ENCODE measurements at regions not wholly inside any gene's neighbourhood (a gene's known extent, or its start where the extent isn't known, plus 50 kb on each side); places are given as distances from the start of the nearest gene placed in this dataset.
A peak's percentile ranks its signal among the peaks of the same experiment; 100 is the strongest.

DNA sequence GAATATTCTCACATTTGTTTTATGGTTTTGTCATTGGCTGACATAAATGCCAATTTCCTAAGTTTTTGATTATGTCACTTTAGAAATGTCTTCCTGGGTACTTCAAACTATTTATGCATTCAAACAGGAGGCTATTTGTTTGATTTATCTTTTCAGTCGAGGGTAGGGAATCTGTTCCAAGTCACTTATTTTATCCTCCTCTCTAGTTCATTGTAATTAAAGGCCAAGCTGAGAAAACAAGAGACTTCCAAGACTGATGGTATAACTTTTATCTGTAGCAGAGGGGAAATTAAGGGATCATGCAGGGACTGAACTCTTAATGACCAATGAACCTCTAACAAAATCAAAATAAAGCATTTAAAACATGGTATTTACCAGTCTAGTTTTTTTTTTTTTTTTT, 968.4 kb downstream of the SORCS3 start (continued):
- TF ChIP-seq, protein P1, sequence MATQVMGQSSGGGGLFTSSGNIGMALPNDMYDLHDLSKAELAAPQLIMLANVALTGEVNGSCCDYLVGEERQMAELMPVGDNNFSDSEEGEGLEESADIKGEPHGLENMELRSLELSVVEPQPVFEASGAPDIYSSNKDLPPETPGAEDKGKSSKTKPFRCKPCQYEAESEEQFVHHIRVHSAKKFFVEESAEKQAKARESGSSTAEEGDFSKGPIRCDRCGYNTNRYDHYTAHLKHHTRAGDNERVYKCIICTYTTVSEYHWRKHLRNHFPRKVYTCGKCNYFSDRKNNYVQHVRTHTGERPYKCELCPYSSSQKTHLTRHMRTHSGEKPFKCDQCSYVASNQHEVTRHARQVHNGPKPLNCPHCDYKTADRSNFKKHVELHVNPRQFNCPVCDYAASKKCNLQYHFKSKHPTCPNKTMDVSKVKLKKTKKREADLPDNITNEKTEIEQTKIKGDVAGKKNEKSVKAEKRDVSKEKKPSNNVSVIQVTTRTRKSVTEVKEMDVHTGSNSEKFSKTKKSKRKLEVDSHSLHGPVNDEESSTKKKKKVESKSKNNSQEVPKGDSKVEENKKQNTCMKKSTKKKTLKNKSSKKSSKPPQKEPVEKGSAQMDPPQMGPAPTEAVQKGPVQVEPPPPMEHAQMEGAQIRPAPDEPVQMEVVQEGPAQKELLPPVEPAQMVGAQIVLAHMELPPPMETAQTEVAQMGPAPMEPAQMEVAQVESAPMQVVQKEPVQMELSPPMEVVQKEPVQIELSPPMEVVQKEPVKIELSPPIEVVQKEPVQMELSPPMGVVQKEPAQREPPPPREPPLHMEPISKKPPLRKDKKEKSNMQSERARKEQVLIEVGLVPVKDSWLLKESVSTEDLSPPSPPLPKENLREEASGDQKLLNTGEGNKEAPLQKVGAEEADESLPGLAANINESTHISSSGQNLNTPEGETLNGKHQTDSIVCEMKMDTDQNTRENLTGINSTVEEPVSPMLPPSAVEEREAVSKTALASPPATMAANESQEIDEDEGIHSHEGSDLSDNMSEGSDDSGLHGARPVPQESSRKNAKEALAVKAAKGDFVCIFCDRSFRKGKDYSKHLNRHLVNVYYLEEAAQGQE (IDR thresholded peaks at IDR 0.05; ENCODE audit: unreplicated experiment): no peak
- TF ChIP-seq, protein P2, sequence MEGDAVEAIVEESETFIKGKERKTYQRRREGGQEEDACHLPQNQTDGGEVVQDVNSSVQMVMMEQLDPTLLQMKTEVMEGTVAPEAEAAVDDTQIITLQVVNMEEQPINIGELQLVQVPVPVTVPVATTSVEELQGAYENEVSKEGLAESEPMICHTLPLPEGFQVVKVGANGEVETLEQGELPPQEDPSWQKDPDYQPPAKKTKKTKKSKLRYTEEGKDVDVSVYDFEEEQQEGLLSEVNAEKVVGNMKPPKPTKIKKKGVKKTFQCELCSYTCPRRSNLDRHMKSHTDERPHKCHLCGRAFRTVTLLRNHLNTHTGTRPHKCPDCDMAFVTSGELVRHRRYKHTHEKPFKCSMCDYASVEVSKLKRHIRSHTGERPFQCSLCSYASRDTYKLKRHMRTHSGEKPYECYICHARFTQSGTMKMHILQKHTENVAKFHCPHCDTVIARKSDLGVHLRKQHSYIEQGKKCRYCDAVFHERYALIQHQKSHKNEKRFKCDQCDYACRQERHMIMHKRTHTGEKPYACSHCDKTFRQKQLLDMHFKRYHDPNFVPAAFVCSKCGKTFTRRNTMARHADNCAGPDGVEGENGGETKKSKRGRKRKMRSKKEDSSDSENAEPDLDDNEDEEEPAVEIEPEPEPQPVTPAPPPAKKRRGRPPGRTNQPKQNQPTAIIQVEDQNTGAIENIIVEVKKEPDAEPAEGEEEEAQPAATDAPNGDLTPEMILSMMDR (conservative IDR thresholded peaks at IDR 0.05; ENCODE audit: low read depth in 2 of 2): no peak
- TF ChIP-seq, protein P3, sequence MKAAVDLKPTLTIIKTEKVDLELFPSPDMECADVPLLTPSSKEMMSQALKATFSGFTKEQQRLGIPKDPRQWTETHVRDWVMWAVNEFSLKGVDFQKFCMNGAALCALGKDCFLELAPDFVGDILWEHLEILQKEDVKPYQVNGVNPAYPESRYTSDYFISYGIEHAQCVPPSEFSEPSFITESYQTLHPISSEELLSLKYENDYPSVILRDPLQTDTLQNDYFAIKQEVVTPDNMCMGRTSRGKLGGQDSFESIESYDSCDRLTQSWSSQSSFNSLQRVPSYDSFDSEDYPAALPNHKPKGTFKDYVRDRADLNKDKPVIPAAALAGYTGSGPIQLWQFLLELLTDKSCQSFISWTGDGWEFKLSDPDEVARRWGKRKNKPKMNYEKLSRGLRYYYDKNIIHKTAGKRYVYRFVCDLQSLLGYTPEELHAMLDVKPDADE (IDR thresholded peaks at IDR 0.05): no peak
- TF ChIP-seq POLR2AphosphoS5 (IDR thresholded peaks at IDR 0.05; ENCODE audit: low read depth) (no peak), ZNF114 (CRISPR knock-in tag; IDR thresholded peaks at IDR 0.05) (no peak), ZNF331 (CRISPR knock-in tag; IDR thresholded peaks at IDR 0.05; ENCODE audit: low read depth) (no peak)

DNA sequence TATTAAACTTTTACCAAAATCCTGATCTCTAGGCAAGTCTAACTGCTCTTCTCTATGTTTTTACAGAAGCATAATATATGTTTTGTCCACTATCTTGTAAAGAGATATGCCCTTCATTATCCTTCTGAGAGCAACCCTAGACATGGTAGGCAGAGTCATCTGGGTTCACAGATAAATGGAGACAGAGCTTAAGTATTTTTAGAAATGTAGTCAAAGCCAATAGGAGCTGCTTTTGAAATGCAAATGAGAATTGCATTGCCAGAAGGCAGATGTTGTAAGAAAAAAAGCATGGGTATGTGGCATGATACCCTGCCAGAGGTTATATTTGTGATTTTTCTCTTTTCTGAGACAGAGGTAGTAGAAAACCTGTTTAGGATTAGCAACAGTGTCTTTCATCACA, 964.8 kb downstream of the SORCS3 start:
- H3K4me2 ChIP-seq: peak overlapping the region; percentile 15; the same call in 1 of the 2 replicates
- H3K9me3 Mint-ChIP-seq: peaks cover 5% of the 10 kb centered on the region
- H3K27ac Mint-ChIP-seq: no peak overlapping the region
- H3K27me3 Mint-ChIP-seq (ENCODE audit: insufficient read depth, low read depth, poor library complexity): no peaks in the 10 kb centered on the region
- no peaks in the 10 kb centered on the region for H3K79me2 ChIP-seq (replicated peaks; ENCODE audit: insufficient read depth)
- DNase-seq (ENCODE audit: low spot score): peak; percentile 6
- peaks cover 4% of the 10 kb centered on the region; the same call in 1 of the 3 replicates for H3K36me3 Mint-ChIP-seq (ENCODE audit: low read depth)
- ATAC-seq: no peak
- H3K4me3 Mint-ChIP-seq: no peak overlapping the region
- no peaks in the 10 kb centered on the region for H3F3A ChIP-seq (replicated peaks; ENCODE audit: low read depth)
- H3K27ac ChIP-seq (ENCODE audit: low read depth): no peak overlapping the region
- H3K36me3 ChIP-seq (ENCODE audit: insufficient read depth): no peaks in the 10 kb centered on the region
- H3K27me3 ChIP-seq (ENCODE audit: insufficient read depth): no peaks in the 10 kb centered on the region
- H3K4me3 ChIP-seq: no peak overlapping the region
- peaks cover 7% of the 10 kb centered on the region for H3K4me1 Mint-ChIP-seq
- H2AFZ ChIP-seq: no peak overlapping the region
- peaks cover 13% of the 10 kb centered on the region for H3K4me1 ChIP-seq (ENCODE audit: insufficient read depth)
- no peaks in the 10 kb centered on the region for H4K20me1 ChIP-seq (replicated peaks; ENCODE audit: insufficient read depth)
- no peaks in the 10 kb centered on the region for H3K9me2 ChIP-seq (ENCODE audit: insufficient read depth)
- TF ChIP-seq, protein P4, sequence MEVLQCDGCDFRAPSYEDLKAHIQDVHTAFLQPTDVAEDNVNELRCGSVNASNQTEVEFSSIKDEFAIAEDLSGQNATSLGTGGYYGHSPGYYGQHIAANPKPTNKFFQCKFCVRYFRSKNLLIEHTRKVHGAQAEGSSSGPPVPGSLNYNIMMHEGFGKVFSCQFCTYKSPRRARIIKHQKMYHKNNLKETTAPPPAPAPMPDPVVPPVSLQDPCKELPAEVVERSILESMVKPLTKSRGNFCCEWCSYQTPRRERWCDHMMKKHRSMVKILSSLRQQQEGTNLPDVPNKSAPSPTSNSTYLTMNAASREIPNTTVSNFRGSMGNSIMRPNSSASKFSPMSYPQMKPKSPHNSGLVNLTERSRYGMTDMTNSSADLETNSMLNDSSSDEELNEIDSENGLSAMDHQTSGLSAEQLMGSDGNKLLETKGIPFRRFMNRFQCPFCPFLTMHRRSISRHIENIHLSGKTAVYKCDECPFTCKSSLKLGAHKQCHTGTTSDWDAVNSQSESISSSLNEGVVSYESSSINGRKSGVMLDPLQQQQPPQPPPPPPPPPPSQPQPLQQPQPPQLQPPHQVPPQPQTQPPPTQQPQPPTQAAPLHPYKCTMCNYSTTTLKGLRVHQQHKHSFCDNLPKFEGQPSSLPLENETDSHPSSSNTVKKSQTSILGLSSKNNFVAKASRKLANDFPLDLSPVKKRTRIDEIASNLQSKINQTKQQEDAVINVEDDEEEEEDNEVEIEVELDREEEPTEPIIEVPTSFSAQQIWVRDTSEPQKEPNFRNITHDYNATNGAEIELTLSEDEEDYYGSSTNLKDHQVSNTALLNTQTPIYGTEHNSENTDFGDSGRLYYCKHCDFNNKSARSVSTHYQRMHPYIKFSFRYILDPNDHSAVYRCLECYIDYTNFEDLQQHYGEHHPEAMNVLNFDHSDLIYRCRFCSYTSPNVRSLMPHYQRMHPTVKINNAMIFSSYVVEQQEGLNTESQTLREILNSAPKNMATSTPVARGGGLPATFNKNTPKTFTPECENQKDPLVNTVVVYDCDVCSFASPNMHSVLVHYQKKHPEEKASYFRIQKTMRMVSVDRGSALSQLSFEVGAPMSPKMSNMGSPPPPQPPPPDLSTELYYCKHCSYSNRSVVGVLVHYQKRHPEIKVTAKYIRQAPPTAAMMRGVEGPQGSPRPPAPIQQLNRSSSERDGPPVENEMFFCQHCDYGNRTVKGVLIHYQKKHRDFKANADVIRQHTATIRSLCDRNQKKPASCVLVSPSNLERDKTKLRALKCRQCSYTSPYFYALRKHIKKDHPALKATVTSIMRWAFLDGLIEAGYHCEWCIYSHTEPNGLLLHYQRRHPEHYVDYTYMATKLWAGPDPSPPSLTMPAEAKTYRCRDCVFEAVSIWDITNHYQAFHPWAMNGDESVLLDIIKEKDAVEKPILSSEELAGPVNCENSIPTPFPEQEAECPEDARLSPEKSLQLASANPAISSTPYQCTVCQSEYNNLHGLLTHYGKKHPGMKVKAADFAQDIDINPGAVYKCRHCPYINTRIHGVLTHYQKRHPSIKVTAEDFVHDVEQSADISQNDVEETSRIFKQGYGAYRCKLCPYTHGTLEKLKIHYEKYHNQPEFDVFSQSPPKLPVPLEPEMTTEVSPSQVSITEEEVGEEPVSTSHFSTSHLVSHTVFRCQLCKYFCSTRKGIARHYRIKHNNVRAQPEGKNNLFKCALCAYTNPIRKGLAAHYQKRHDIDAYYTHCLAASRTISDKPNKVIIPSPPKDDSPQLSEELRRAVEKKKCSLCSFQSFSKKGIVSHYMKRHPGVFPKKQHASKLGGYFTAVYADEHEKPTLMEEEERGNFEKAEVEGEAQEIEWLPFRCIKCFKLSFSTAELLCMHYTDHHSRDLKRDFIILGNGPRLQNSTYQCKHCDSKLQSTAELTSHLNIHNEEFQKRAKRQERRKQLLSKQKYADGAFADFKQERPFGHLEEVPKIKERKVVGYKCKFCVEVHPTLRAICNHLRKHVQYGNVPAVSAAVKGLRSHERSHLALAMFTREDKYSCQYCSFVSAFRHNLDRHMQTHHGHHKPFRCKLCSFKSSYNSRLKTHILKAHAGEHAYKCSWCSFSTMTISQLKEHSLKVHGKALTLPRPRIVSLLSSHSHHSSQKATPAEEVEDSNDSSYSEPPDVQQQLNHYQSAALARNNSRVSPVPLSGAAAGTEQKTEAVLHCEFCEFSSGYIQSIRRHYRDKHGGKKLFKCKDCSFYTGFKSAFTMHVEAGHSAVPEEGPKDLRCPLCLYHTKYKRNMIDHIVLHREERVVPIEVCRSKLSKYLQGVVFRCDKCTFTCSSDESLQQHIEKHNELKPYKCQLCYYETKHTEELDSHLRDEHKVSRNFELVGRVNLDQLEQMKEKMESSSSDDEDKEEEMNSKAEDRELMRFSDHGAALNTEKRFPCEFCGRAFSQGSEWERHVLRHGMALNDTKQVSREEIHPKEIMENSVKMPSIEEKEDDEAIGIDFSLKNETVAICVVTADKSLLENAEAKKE (CRISPR knock-in tag; IDR thresholded peaks at IDR 0.05): no peak
- TF ChIP-seq ZNF114 (CRISPR knock-in tag; IDR thresholded peaks at IDR 0.05): no peak
- no peak for TF ChIP-seq NANOG (IDR thresholded peaks at IDR 0.05; ENCODE audit: borderline replicate concordance)
- no peak for TF ChIP-seq STAT1 (IDR thresholded peaks at IDR 0.05; ENCODE audit: unreplicated experiment)
- no peak for TF ChIP-seq EZH2 (IDR thresholded peaks at IDR 0.05; ENCODE audit: low read depth, unreplicated experiment)

All from GM23338 (cell line).